ENCODE measurements at regions not wholly inside any gene's neighbourhood (a gene's known extent, or its start where the extent isn't known, plus 50 kb on each side); places are given as distances from the start of the nearest gene placed in this dataset.

DNA sequence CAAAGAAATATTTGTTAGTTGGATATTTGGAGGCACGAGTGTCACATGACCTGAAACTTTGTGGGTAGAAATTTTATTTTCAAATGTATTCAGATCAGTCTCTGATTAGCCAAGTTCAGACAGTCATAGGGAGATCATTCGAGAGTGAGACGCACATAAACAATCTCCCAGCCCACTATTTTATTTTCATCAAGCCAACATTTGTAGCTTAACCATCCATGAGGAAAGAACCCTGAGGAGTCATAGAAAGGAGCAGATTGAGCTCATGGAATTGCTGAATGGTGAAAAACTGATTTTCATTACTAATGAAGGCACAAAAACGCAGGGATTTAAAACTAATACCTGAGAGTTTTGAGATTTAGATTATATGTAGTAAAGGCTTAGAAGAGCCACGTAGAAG, 548.7 kb downstream of the NSUN3 start:
- no peak overlapping the region for H3K4me3 ChIP-seq (ENCODE audit: low read depth in 1 of 2, low read length in 2 of 2)
- no peaks in the 10 kb centered on the region for H3K36me3 ChIP-seq (ENCODE audit: control insufficient read depth in 1 of 2, insufficient read depth in 2 of 2, low read length in 2 of 2)
- H3K27ac ChIP-seq (ENCODE audit: low read length) = no peak overlapping the region
- no peaks in the 10 kb centered on the region for H3K9me3 ChIP-seq (ENCODE audit: control insufficient read depth in 1 of 2, low read length in 2 of 2)
- H3K4me1 ChIP-seq (ENCODE audit: control insufficient read depth in 1 of 2, insufficient read depth in 2 of 2, low read length in 2 of 2) = no peaks in the 10 kb centered on the region
- H3K27me3 ChIP-seq (ENCODE audit: low read depth, low read length) = no peaks in the 10 kb centered on the region

DNA sequence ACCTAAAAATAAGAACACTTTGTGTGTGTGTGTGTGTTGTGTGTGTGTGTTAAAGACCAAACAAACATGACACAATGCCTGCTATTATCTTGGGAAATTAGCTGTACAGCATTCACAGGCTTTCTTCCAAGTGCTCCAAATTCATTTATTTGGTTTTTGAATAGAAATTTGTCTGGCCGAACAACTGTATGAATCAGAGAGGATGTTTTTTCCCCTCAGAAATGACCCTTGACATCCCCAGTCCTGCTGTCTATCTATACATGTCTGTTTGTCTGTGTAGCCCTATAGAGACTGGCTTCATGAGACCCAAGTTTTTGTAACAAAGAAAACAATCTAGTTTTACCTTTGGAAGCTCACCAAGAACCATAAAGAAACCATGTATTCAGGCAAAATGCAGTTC, 549.8 kb downstream of the NSUN3 start:
- no peaks in the 10 kb centered on the region for H3K4me1 ChIP-seq (ENCODE audit: control insufficient read depth in 1 of 2, insufficient read depth in 2 of 2, low read length in 2 of 2)
- H3K36me3 ChIP-seq (ENCODE audit: control insufficient read depth in 1 of 2, insufficient read depth in 2 of 2, low read length in 2 of 2) = no peaks in the 10 kb centered on the region
- no peaks in the 10 kb centered on the region for H3K27me3 ChIP-seq (ENCODE audit: low read depth, low read length)
- H3K27ac ChIP-seq (ENCODE audit: low read length) = no peak overlapping the region
- H3K4me3 ChIP-seq (ENCODE audit: low read depth in 1 of 2, low read length in 2 of 2) = no peak overlapping the region
- H3K9me3 ChIP-seq (ENCODE audit: control insufficient read depth in 1 of 2, low read length in 2 of 2) = no peaks in the 10 kb centered on the region

DNA sequence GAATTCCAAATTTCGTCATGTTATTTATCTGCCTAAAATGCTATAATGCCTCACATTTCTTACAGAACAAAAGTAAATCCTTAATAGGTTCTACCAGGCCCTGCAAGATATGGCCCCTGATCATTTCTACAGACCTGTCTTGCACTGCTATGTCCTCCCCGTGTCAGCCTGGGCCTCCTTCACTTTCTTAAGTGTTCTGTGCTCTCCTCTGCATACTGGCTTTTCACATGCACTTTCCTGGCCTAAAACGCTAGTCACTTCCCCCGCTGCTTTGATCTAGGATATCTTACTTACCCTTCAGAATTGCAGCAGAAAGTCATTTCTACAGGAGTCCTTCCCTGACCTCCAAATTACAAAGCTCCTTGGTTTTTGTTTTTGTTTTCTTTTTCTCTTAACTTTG, 551.3 kb downstream of the NSUN3 start:
- H3K9me3 ChIP-seq (ENCODE audit: control insufficient read depth in 1 of 2, low read length in 2 of 2) = no peaks in the 10 kb centered on the region
- no peaks in the 10 kb centered on the region for H3K27me3 ChIP-seq (ENCODE audit: low read depth, low read length)
- no peaks in the 10 kb centered on the region for H3K4me1 ChIP-seq (ENCODE audit: control insufficient read depth in 1 of 2, insufficient read depth in 2 of 2, low read length in 2 of 2)
- no peak overlapping the region for H3K27ac ChIP-seq (ENCODE audit: low read length)
- H3K4me3 ChIP-seq (ENCODE audit: low read depth in 1 of 2, low read length in 2 of 2) = no peak overlapping the region
- H3K36me3 ChIP-seq (ENCODE audit: control insufficient read depth in 1 of 2, insufficient read depth in 2 of 2, low read length in 2 of 2) = no peaks in the 10 kb centered on the region

- no peaks in the 10 kb centered on the region for H3K4me1 ChIP-seq (ENCODE audit: control insufficient read depth in 1 of 2, insufficient read depth in 2 of 2, low read length in 2 of 2)
- no peaks in the 10 kb centered on the region for H3K9me3 ChIP-seq (ENCODE audit: control insufficient read depth in 1 of 2, low read length in 2 of 2)
- no peaks in the 10 kb centered on the region for H3K27me3 ChIP-seq (ENCODE audit: low read depth, low read length)
- H3K36me3 ChIP-seq (ENCODE audit: control insufficient read depth in 1 of 2, insufficient read depth in 2 of 2, low read length in 2 of 2) = no peaks in the 10 kb centered on the region
- no peak overlapping the region for H3K4me3 ChIP-seq (ENCODE audit: low read depth in 1 of 2, low read length in 2 of 2)
- H3K27ac ChIP-seq (ENCODE audit: low read length) = no peak overlapping the region
Measured at GRCh38 chr3:94615275-94616065, 552.6 kb downstream of the NSUN3 start.

- Histone ChIP-seq H3K9me3 (ENCODE audit: control insufficient read depth in 1 of 2, low read length in 2 of 2) (no peaks in the 10 kb centered on the region), H3K36me3 (ENCODE audit: control insufficient read depth in 1 of 2, insufficient read depth in 2 of 2, low read length in 2 of 2) (no peaks in the 10 kb centered on the region), H3K27me3 (ENCODE audit: low read depth, low read length) (no peaks in the 10 kb centered on the region), H3K4me1 (ENCODE audit: control insufficient read depth in 1 of 2, insufficient read depth in 2 of 2, low read length in 2 of 2) (no peaks in the 10 kb centered on the region), H3K27ac (ENCODE audit: low read length) (no peak overlapping the region), H3K4me3 (ENCODE audit: low read depth in 1 of 2, low read length in 2 of 2) (no peak overlapping the region)
Measured at GRCh38 chr3:94616833-94617232, 554.0 kb downstream of the NSUN3 start.

DNA sequence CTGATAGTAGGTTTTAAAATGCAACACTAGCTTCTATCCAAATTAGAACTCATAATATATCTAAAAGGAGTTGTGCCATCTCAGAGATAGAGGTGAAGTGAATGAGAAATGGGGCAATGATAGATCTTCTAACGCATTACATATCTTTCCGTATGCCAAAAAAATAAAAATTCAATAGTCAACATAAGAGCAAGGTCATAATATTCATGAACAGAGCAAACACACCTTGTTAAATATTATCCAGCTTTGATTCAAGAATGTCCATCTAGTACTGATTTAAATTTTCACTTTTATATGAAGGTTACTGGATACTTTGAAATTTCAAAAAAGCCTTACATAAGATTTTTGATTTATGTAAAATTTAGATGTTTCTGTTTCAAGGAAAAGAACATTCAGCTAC, 554.5 kb downstream of the NSUN3 start:
- Histone ChIP-seq H3K27me3 (ENCODE audit: low read depth, low read length) (no peaks in the 10 kb centered on the region), H3K27ac (ENCODE audit: low read length) (no peak overlapping the region), H3K36me3 (ENCODE audit: control insufficient read depth in 1 of 2, insufficient read depth in 2 of 2, low read length in 2 of 2) (no peaks in the 10 kb centered on the region), H3K4me1 (ENCODE audit: control insufficient read depth in 1 of 2, insufficient read depth in 2 of 2, low read length in 2 of 2) (no peaks in the 10 kb centered on the region), H3K9me3 (ENCODE audit: control insufficient read depth in 1 of 2, low read length in 2 of 2) (no peaks in the 10 kb centered on the region), H3K4me3 (ENCODE audit: low read depth in 1 of 2, low read length in 2 of 2) (no peak overlapping the region)

DNA sequence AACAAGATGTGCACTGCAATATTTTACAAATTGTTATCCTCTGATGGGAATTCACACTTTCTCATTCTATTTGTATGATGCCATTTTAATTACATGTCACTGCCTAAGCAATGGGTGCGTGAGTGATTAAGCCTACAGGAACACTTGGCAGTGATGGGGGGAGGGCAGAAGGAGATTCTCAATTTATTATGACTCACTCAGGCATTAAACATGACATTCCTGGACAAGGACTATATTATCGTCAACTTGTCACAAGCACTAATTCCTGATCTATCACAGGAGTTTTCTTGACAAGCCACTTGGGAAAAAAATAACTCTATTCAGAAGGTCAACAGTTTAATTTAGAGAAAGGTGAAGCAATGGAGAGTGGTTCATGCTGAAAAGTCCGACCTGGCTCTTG, 556.8 kb downstream of the NSUN3 start:
- no peaks in the 10 kb centered on the region for H3K36me3 ChIP-seq (ENCODE audit: control insufficient read depth in 1 of 2, insufficient read depth in 2 of 2, low read length in 2 of 2)
- H3K27ac ChIP-seq (ENCODE audit: low read length) = no peak overlapping the region

GRCh38 chr3:94626573-94626972, 563.7 kb downstream of the NSUN3 start:
- Histone ChIP-seq H3K4me1 (ENCODE audit: control insufficient read depth in 1 of 2, insufficient read depth in 2 of 2, low read length in 2 of 2) (no peaks in the 10 kb centered on the region), H3K36me3 (ENCODE audit: control insufficient read depth in 1 of 2, insufficient read depth in 2 of 2, low read length in 2 of 2) (no peaks in the 10 kb centered on the region), H3K27ac (ENCODE audit: low read length) (no peak overlapping the region), H3K4me3 (ENCODE audit: low read depth in 1 of 2, low read length in 2 of 2) (no peak overlapping the region), H3K27me3 (ENCODE audit: low read depth, low read length) (no peaks in the 10 kb centered on the region), H3K9me3 (ENCODE audit: control insufficient read depth in 1 of 2, low read length in 2 of 2) (no peaks in the 10 kb centered on the region)

More for the DNA sequence above, 556.8 kb downstream of the NSUN3 start:
- Histone ChIP-seq H3K9me3 (ENCODE audit: control insufficient read depth in 1 of 2, low read length in 2 of 2) (no peaks in the 10 kb centered on the region), H3K27me3 (ENCODE audit: low read depth, low read length) (no peaks in the 10 kb centered on the region), H3K4me1 (ENCODE audit: control insufficient read depth in 1 of 2, insufficient read depth in 2 of 2, low read length in 2 of 2) (no peaks in the 10 kb centered on the region), H3K4me3 (ENCODE audit: low read depth in 1 of 2, low read length in 2 of 2) (no peak overlapping the region)

DNA sequence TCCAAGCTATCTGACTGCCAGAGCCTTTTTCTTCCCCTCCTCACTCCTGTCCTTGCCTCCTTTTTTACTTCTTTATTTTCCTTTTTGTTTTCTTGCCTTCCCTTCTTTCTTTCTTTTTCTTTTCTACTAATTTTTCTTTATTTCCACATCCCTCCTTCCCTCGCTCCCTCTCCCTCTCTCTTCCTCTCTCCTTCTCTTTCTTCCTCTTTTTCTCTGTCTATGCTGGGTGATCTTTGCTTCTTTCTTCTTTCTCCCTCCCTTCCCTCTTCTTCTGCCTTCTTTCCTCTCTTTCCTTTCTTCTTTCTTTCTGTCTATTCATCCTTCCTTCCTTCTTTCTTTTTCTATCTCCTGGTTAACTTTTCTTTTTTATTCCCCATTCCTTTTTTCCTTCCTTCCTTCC, 564.8 kb downstream of the NSUN3 start:
- H3K27ac ChIP-seq (ENCODE audit: low read length) = no peak overlapping the region

DNA sequence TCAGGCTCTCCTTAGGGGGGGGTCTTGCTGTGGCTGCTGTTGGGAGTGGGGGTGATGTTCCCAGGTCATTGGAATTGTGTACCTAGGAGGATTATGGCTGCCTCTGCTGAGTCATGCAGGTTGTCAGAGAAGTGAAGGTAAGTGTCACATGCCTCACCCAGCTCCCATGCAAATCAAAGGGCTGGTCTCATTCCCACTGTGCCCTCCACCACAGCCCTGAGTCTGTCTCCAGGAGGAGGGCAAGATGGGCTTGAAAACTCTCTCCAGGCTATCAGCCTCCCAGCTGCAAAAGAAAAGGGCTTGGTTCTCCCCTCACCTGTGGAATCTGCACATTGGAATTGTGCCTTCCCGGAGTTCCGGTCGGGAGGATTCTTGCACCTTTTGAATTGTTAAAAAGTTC, 580.5 kb downstream of the NSUN3 start:
- no peaks in the 10 kb centered on the region for H3K27me3 ChIP-seq (ENCODE audit: low read depth, low read length)
- H3K4me1 ChIP-seq (ENCODE audit: control insufficient read depth in 1 of 2, insufficient read depth in 2 of 2, low read length in 2 of 2) = no peaks in the 10 kb centered on the region
- H3K9me3 ChIP-seq (ENCODE audit: control insufficient read depth in 1 of 2, low read length in 2 of 2) = no peaks in the 10 kb centered on the region
- H3K4me3 ChIP-seq (ENCODE audit: low read depth in 1 of 2, low read length in 2 of 2) = no peak overlapping the region
- H3K36me3 ChIP-seq (ENCODE audit: control insufficient read depth in 1 of 2, insufficient read depth in 2 of 2, low read length in 2 of 2) = no peaks in the 10 kb centered on the region
- H3K27ac ChIP-seq (ENCODE audit: low read length) = no peak overlapping the region

More for the DNA sequence above, 564.8 kb downstream of the NSUN3 start:
- no peaks in the 10 kb centered on the region for H3K36me3 ChIP-seq (ENCODE audit: control insufficient read depth in 1 of 2, insufficient read depth in 2 of 2, low read length in 2 of 2)
- no peaks in the 10 kb centered on the region for H3K27me3 ChIP-seq (ENCODE audit: low read depth, low read length)
- no peak overlapping the region for H3K4me3 ChIP-seq (ENCODE audit: low read depth in 1 of 2, low read length in 2 of 2)
- H3K9me3 ChIP-seq (ENCODE audit: control insufficient read depth in 1 of 2, low read length in 2 of 2) = no peaks in the 10 kb centered on the region
- H3K4me1 ChIP-seq (ENCODE audit: control insufficient read depth in 1 of 2, insufficient read depth in 2 of 2, low read length in 2 of 2) = no peaks in the 10 kb centered on the region

DNA sequence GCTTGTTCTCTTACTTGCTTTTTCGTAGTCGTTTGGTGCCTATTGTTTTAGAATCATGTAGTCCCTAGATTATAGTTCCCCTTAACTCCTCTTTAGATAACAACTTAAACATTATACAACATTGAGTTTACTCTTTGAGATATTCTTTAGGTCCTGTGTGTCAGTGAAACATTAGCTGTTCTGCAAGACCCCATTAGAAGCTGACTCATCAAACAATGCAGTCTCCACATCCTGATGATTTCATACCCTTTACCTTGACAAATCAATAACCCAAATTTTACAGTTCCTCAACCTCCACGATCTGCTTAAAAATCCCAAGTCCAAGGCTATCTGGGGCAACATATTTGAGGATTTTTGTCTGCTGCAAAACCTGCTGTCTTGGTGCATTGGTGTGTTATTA, 582.9 kb downstream of the NSUN3 start:
- Histone ChIP-seq H3K4me3 (ENCODE audit: low read depth in 1 of 2, low read length in 2 of 2) (no peak overlapping the region), H3K27me3 (ENCODE audit: low read depth, low read length) (no peaks in the 10 kb centered on the region), H3K4me1 (ENCODE audit: control insufficient read depth in 1 of 2, insufficient read depth in 2 of 2, low read length in 2 of 2) (no peaks in the 10 kb centered on the region), H3K9me3 (ENCODE audit: control insufficient read depth in 1 of 2, low read length in 2 of 2) (no peaks in the 10 kb centered on the region), H3K36me3 (ENCODE audit: control insufficient read depth in 1 of 2, insufficient read depth in 2 of 2, low read length in 2 of 2) (no peaks in the 10 kb centered on the region), H3K27ac (ENCODE audit: low read length) (no peak overlapping the region)

- Histone ChIP-seq H3K9me3 (ENCODE audit: control insufficient read depth in 1 of 2, low read length in 2 of 2) (no peaks in the 10 kb centered on the region), H3K4me1 (ENCODE audit: control insufficient read depth in 1 of 2, insufficient read depth in 2 of 2, low read length in 2 of 2) (no peaks in the 10 kb centered on the region), H3K4me3 (ENCODE audit: low read depth in 1 of 2, low read length in 2 of 2) (no peak overlapping the region), H3K27ac (ENCODE audit: low read length) (no peak overlapping the region), H3K36me3 (ENCODE audit: control insufficient read depth in 1 of 2, insufficient read depth in 2 of 2, low read length in 2 of 2) (no peaks in the 10 kb centered on the region), H3K27me3 (ENCODE audit: low read depth, low read length) (no peaks in the 10 kb centered on the region)
Measured at GRCh38 chr3:94647131-94647530, 584.3 kb downstream of the NSUN3 start.
